ENCODE measurements at regions not wholly inside any gene's neighbourhood (a gene's known extent, or its start where the extent isn't known, plus 50 kb on each side); places are given as distances from the start of the nearest gene placed in this dataset.
"Not testable (repeated sequence)": the region's sequence is repeated elsewhere in the genome, so short reads cannot be mapped to it uniquely, and the experiment has no call there.

DNA sequence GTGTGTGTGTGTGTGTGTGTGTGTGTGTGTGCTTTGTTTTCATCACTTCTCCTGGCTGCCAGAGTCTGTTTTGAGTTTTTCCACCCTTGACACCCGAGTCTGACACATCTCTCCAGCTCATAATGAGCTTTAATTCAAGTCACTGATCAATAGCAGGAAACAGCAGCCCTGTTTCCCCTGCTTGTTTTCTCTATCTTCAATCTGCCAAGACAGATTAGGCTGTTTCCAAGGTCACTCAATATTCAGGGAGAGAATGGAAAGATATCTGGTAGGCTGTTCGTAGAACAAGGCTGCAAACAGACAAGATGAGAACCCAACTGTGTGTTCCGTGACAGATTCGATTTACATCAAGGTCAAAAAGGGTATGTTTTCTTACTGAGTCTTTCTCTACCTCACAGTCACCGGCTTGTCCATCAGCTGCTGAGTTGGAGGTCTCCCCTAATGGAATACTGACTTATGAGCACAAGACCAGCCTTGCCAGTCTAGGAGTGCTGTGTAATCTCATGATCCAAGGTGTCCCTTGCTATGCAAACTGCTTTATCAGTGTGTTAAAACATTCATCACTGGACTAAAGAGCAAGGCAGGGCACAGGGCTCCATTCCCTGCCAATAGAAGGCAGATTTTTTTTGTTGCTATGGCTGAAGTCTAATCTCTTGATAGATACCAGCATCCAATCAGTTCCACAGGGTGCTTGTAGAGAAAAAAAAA lies 187.9 kb upstream of the LMCD1 start:
- DNase-seq (ENCODE audit: missing footprints) (no peak), ATAC-seq (no peak)
- intact Hi-C loops (cut with DNase I) = no loop called here

DNA sequence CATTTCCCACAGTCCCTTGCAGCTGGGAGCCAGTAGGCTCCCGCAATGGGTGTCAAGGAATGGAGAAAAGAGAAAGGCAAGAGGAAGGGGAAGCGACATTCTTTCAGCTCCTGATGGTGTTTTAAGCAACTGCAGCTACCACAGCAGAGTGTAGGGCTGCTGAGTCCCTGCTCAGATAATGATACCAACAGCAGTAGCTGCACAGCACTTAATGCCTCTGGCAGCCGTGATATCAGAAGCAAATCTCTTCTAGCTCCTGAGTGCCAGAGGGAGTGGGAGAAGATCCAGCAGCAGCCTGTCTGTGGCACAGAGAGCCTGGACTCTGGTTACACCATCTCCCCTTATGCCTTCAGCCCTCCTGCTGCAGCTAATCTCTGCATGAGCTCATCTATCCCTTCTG lies 186.1 kb upstream of the LMCD1 start:
- DNase-seq (ENCODE audit: missing footprints); ATAC-seq; intact Hi-C loops (cut with DNase I): not testable (repeated sequence)

DNA sequence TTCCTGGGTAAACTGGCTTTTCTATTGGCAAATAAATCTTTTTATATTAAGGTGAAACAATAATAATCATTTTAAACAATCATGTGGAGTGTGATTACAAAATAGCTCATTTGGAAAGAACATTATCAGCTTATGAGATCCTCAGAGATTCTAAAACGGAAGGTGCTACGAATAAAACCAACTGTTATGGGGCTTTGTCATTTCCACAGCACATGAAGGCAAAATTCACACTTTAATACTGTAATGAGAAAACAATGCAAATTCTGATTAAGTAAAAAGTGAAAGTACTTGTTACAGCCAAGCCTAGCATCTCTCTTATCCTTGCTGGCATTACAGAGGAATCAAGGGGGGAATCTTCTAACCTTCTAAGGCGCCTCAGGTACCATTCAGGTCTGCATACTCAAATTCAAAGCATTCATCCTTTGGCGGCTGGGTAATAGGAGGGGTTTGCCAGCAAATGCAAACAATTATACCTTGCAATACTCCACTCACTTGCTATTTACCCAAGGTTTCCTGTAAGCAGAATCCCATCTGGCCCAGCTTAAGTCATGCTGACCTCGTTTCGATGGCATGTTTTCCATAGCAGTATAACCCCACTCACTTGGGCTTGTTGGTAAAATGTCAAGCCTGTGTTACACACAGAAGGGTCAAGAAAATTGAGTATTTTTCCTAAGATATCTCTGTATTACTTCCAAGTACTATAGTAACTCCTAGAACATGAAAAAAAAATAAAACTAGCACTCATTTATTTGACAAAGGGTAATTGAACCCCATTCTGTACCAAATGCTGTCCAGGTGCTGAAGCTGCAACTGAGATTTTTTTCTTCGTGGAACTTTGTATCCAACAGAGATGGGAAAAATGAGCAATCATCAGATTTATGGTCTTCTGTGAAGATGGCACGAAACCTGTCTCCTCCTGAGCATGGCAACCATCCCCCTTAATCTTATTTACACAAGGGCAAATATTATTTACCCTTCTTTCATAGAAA lies 183.7 kb upstream of the LMCD1 start:
- no peak for ATAC-seq
- intact Hi-C loops (cut with DNase I) = no loop called here

DNA sequence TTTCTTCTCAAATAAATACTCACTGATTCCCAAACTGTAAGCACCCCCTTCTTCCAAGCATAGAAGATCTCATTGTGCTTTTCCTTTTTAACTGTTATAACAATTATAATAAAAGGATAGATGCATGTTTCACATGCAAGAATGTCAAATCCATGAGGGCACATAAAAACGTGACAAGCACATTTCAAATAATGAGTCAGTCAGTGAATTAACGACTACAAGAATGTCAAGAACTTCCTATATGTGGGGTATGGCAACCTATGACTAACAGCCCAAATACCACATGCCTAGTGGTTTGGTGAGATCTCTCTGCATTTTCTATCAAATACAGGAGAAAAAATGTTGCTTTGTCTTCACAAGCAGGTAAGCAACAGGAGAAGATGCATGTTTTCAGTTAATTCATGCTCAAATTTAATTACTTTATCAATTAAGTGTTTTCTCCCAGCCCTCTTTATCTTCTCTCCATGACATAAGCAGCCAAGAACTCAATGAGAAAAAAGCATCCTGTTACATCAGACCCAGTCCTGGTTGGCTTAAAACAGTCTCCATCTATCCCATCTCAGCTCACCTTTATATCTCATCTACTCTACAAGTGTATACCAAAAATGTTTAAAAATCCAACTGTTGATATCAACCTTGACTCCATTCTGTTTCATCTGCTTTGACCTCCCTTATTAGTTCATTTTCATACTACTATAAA lies 181.5 kb upstream of the LMCD1 start:
- no peak for DNase-seq (ENCODE audit: missing footprints)
- no peak for ATAC-seq
- intact Hi-C loops (cut with DNase I) = no loop called here

More for the DNA sequence above, 183.7 kb upstream of the LMCD1 start:
- no peak for DNase-seq (ENCODE audit: missing footprints)

DNA sequence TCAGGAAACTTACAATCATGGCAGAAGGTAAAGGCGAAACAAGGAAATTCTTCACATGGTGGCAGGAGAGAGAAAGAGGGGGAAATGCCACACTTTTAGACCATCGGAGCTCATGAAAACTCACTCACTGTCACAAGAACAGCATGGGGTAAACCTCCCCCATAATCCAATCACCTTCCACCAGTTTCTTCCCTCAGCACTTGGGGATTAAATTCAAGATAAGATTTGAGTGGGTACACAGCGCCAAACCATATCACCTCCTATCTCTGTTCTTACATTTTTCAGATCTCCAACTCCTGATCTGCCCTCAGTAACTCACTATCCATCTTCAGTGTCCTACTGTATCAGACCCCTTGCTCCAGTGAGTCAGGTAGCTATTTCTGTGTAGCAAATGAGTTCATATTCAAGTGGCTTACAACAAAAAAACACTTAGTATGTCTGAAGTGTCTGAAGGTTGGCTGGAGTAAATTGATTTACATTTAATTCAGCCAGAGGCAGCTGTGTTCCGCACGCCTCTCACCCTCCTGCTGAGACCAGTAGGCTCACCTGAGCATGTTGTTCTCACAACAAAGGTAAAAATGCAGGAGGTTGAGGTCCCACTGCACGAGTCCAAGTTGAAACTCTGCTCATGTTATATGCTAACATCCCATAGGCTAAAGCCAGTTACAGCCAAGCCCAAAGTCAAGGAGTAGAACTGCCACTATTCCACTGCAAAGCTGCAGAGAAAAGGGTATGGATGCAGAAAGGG lies 180.7 kb upstream of the LMCD1 start:
- ATAC-seq = no peak
- DNase-seq (ENCODE audit: missing footprints) = no peak
- intact Hi-C loops (cut with DNase I) = no loop called here

DNA sequence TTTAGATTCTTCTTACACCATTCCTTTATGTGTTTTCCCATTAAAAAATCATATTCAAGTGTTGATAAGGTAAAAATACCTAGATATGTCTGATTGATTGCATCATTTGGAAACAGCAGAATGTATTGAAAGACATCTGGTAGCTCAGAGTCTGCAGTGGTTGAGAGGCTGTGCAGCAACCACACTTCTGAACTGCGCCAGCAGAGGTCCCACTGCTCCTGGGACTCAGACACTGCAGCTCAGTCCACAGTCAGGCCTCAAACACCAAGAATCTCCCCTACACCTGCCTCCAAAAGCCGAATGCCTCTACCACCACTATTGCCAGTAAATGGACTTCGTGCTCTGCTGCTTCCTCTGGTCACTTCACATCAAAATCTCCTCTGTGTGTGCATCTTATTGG lies 176.9 kb upstream of the LMCD1 start:
- intact Hi-C loops (cut with DNase I) = loop anchor here (2.0 kb wide), 1 partner anchor 92 kb away; no protein-coding TSS in a partner anchor
- ATAC-seq (peak; percentile 71), DNase-seq (ENCODE audit: missing footprints) (no peak)

DNA sequence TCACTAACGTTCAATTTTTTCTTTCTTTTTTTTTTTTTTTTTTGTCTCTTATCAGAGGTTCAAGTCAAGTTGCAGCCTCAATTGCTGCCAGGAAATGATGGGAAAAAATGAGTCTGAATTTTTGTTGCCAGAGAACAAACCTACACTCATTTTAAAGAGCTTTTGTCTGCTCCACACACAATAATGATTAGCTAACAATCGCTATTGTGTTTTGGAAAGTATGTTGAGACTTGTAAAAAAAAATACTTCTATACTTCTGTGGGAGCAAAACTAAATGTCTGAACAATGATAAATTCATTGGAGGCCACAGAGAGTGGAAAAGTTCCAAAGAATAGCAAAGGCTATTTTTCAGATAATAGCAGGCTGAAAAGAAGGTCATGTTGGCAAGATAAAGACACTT lies 176.3 kb upstream of the LMCD1 start:
- intact Hi-C loops (cut with DNase I) = loop anchor here (2.0 kb wide), 1 partner anchor 91 kb away; no protein-coding TSS in a partner anchor
- no peak for ATAC-seq
- DNase-seq (ENCODE audit: missing footprints) = no peak

DNA sequence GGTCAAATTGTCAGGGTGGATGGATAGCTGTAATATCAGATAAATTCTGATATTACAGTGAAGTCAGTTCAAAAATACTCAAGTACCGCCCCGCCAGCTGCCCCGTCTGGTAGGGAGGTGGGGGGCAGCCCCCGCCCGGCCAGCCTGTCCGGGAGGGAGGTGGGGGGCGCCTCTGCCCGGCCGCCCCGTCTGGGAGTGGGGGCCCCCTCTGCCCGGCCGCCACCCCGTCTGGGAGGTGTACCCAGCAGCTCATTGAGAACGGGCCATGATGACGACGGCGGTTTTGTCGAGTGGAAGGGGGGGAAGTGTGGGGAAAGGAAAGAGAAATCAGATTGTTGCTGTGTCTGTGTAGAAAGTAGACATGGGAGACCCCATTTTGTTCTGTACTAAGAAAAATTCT lies 175.8 kb upstream of the LMCD1 start:
- intact Hi-C loops (cut with DNase I) = loop anchor here (2.0 kb wide), 1 partner anchor 91 kb away; no protein-coding TSS in a partner anchor

DNA sequence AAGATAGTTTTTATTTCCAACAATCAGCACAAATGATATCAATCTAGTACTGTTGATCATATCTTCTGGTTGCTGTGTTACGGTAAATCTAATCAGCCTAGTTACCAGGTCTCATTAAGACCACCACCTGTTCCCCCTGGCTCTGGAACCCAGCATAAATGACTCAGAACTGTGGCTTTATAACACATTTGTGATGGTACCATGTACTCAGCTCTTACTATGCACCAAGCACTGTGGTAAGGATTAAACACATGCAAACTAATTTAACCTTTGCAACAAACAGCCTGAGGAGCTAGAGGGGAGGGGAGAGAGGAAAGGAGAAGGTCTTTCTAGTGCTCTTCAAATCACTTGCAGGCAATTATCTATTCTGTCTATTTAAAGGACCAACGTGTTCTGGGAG lies 173.9 kb upstream of the LMCD1 start:
- intact Hi-C loops (cut with DNase I) = no loop called here
- DNase-seq (ENCODE audit: missing footprints) = no peak
- ATAC-seq = no peak

More for the DNA sequence above, 175.8 kb upstream of the LMCD1 start:
- ATAC-seq; DNase-seq (ENCODE audit: missing footprints): not testable (repeated sequence)

DNA sequence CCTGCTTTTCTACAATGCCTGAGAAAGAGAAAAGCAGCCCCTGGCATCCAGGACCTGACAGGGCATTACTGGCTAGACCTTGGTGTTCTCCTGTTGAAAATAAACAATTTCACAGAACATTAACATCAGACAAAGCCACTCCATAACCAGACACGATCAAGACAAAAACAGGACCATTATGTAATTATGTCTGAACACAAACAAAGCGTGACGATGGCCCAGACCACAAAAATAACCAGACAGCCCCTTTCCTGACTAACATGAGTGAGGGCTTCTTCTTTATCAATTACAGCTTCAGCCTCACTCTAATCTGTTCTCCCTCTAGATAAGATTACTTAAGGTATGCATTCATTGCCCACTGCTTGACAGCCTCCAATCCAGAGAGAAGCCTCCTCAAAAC lies 172.7 kb upstream of the LMCD1 start:
- no peak for DNase-seq (ENCODE audit: missing footprints)
- intact Hi-C loops (cut with DNase I) = no loop called here

DNA sequence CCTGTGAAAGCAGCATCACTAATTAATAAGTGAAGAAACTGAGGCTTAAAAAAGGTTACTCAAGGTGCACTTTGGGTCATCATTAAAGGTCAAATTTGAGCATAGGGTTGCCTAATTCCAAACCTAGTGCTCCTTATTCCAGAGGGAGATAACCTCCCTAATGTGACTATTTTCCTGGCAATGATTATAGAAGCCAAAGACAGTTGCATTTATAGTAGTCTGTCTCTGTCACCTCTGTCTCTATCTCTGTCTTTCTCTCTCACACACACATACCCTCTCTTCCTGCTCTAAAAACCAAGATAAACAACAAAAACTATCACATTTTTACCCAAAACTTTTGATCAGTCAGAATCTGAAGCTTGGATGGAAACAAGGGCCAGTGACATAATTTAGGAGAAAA lies 172.0 kb upstream of the LMCD1 start:
- DNase-seq (ENCODE audit: missing footprints) = no peak
- intact Hi-C loops (cut with DNase I) = no loop called here
- no peak for ATAC-seq

More for the DNA sequence above, 172.7 kb upstream of the LMCD1 start:
- no peak for ATAC-seq

DNA sequence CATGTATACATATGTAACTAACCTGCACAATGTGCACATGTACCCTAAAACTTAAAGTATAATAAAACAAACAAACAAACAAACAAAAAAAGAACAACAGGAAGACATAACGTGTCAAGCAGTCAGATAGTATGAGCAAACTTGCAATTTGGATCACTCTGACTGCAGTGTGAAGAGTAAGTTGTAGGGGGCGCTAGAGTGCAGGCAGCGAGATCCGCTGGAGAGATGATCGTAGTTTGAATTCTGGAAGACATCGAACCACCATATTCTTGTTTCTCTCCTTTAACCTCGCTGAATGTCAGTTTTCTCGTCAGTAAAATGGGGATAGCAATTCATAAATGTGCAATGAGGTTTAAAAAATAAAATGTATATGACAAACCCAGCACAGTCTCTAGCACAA lies 165.2 kb upstream of the LMCD1 start:
- intact Hi-C loops (cut with DNase I) = no loop called here
- ATAC-seq (no peak), DNase-seq (ENCODE audit: missing footprints) (no peak)

DNA sequence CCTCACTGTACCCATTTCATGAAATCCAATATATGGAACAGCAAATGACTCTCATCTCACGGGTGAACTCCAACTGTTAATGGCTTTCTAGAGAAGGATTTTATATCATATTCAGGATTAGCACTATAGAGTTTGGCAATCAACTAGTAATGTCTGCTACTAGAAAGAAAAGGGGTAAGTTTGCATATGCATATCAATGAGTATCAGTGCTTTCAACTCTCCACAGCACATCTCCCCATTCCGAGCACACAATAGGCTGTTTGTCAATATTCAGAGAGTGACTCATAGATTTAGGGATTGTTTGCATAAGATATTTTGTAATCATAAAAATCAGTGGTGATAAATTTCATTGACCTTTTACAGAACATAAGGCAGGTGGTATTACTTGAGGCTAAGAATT lies 163.2 kb upstream of the LMCD1 start:
- intact Hi-C loops (cut with DNase I) = no loop called here
- ATAC-seq (no peak), DNase-seq (ENCODE audit: missing footprints) (no peak)

DNA sequence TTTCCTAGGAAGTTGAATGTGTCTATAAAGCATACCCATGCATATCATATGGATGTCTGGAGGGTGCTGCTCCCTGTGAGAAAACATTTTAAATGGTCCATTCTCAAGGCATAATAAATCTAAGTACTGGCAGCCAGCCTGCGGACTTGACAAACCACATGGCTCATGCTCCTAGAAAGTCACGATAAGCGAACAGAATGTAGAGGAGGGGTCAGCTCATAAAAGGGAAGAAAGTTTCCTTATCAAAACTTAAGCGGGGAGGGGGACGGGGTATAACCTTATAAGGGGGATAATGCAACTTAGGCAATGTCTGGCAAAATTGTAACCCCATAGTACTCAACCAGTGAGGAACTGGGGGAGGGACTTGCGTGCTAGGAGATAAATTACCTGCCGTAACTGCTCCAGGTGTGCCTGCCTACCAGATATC lies 159.8 kb upstream of the LMCD1 start:
- intact Hi-C loops (cut with DNase I) = no loop called here
- ATAC-seq (no peak), DNase-seq (ENCODE audit: missing footprints) (no peak)

DNA sequence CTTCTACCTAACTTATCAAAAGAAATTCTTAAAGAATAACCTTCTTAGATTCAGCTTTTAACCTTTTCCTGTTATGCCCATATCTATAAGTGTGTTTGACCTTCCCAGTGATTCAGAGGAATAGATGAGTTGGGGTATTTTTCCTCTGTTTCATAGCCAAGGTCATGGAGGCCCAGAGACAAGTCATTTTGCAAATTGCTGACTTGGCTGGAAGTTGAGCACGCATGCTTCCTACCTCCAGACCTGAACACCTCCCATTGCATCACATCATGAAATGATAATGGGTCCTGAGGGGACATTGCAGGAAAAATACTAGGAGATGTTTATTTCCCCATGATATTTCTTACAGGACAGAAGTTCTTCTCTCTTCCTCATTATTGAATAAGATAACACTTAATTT lies 158.6 kb upstream of the LMCD1 start:
- no peak for ATAC-seq
- intact Hi-C loops (cut with DNase I) = no loop called here
- DNase-seq (ENCODE audit: missing footprints) = no peak

DNA sequence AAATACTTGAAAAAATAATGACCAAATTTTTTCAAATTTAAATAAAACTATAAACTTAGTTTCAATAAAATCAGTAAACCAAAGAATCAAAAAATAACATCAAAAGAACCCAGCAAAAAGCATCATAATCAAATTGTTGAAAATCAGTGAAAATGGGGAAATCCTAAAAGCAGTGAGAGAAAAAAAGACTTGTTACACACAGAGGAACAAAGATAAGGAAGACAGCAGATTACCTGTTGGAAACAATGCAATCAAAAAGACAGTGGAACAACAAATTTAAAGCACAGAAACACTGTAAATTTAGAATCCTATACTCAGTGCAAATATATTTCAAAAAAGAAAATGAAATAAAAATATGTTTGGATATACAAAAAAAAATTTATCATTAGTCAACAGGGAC lies 156.2 kb upstream of the LMCD1 start:
- ATAC-seq (no peak), DNase-seq (ENCODE audit: missing footprints) (no peak)
- intact Hi-C loops (cut with DNase I) = no loop called here

DNA sequence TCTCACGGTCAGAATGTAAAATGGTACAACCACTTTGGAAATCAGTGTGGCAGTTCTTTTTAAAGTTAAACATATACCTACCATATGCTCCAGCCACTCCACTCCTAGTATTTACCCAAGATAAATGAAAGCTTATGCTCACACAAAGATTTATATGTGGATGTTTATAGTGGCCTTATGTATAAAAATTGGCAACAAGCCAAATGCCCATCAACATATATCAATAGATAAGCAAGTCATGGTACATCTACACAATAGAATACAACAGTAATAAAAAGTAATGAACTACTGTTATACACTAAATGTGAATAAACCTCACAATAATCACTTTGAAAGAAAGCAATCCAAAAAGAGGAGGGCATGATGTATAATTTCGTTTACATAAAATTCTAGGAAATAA lies 153.5 kb upstream of the LMCD1 start:
- ATAC-seq (no peak), DNase-seq (ENCODE audit: missing footprints) (no peak)
- intact Hi-C loops (cut with DNase I) = no loop called here

DNA sequence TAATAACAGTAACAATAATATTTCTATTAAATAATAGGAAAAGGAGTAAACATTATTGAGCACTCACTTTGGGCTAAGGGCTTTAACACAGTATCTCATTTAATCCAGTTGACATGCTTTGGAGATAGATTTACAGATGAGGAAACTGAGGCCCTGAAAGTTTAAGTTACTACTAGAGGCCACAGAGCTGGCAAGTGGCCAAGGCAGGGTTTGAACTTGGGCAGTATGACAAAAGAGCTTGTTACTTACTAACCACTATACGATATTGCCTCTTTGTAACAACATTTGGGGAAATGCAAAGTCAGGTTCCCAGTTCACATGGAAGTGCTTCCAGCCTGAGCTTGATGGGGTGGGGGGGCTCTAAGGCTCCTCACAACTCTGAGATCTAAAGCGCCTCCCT lies 149.1 kb upstream of the LMCD1 start:
- ATAC-seq (no peak), DNase-seq (ENCODE audit: missing footprints) (no peak)
- intact Hi-C loops (cut with DNase I) = no loop called here

DNA sequence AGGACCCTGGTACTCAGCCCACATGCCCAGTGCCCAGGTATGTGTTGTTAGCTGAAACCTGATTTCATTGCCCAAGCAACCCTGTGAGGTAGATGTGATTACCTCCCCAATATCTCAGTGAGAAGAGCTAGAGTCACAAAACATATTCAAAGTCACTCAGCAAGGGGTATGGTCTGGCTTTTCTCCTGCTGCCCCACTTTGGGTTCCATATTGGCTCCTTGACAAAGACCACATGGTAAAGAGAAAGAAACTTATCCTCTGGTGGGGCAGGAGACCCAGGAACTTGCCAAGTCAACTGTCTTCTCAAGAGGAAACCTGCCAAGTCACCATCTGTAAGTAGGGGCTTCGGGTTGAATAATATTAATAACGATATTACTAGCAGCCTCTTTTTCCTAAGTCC lies 148.3 kb upstream of the LMCD1 start:
- intact Hi-C loops (cut with DNase I) = no loop called here
- ATAC-seq (no peak), DNase-seq (ENCODE audit: missing footprints) (no peak)
